Mucosa of descending colon (tissue), 3 donors: ENCODE measurements at regions not wholly inside any gene's neighbourhood (a gene's known extent, or its start where the extent isn't known, plus 50 kb on each side); places are given as distances from the start of the nearest gene placed in this dataset.

Source experiments
- ATAC-seq: fragments of 200-7000 bp; cut with Tn5 transposase; one replicate; pipeline ENCODE4 v1.9.1; 2020; ENCODE audit warnings: mild to moderate bottlenecking, moderate library complexity
- DNase-seq, 3 donors: peaks; one replicate each; pipeline ENCODE4 v3.0.0-alpha.2; 2020
- H3K36me3 ChIP-seq: fragments of 200-600 bp; one replicate; pipeline ENCODE4 v1.8.0; 2021; ENCODE audit warnings: low read depth, mild to moderate bottlenecking
- H3K4me1 ChIP-seq: fragments of 200-600 bp; one replicate; pipeline ENCODE4 v1.8.0; 2021; ENCODE audit warnings: low read depth, mild to moderate bottlenecking
- H3K4me3 ChIP-seq: fragments of 200-600 bp; one replicate; pipeline ENCODE4 v1.8.0; 2021; ENCODE audit warnings: mild to moderate bottlenecking
- H3K9me3 ChIP-seq: fragments of 200-600 bp; one replicate; pipeline ENCODE4 v1.8.0; 2021; ENCODE audit warnings: mild to moderate bottlenecking
- CTCF ChIP-seq: fragments of 200-600 bp; IDR thresholded peaks from one replicate; pipeline ENCODE4 v1.8.0; 2022; ENCODE audit warnings: antibody characterized with exemption, mild to moderate bottlenecking
- intact Hi-C, 2 donors: fragments of 100-400 bp; cut with DNase I in 1 of 2; cut with micrococcal nuclease in 1 of 2; formaldehyde crosslinking; loops; one replicate each; pipeline versions ENCODE4 v1.11.0 to v1.11.1; 2022; cut with DNase I, micrococcal nuclease
- donor health status: DM: no; HTN: no; CAD: no; lungs with moderate emphysema.
- donor health status: DM: no; HTN: no; CAD: no.
- donor health status: DM: no; HTN: yes; CAD: no.

- peak; percentile 91 for ATAC-seq
- TF ChIP-seq CTCF: no peak
- peaks cover 5% of the 10 kb centered on the region for H3K4me1 ChIP-seq
- H3K4me3 ChIP-seq: no peak overlapping the region
- H3K36me3 ChIP-seq: no peaks in the 10 kb centered on the region
- peak; percentile 73 to 81 (median 76) for DNase-seq
- intact Hi-C loops: no loop called here
- H3K9me3 ChIP-seq: no peaks in the 10 kb centered on the region
These were observed 133.7 kb upstream of the UBE2E1 start for GRCh38 chr3:23671851-23672589.

- Histone ChIP-seq H3K9me3 (no peaks in the 10 kb centered on the region), H3K4me3 (no peak overlapping the region), H3K36me3 (no peaks in the 10 kb centered on the region), H3K4me1 (peaks cover 5% of the 10 kb centered on the region)
- DNase-seq (no peak), ATAC-seq (no peak)
- intact Hi-C loops: no loop called here
- no peak for TF ChIP-seq CTCF
These were observed 133.1 kb upstream of the UBE2E1 start for GRCh38 chr3:23672628-23673027.

GRCh38 chr3:23675010-23675409 is 130.7 kb upstream of the UBE2E1 start:
- no peak for DNase-seq
- intact Hi-C loops: no loop called here
- ATAC-seq: no peak

GRCh38 chr3:23676093-23676492 is 129.7 kb upstream of the UBE2E1 start:
- intact Hi-C loops: no loop called here
- ATAC-seq: no peak

More at GRCh38 chr3:23675010-23675409, 130.7 kb upstream of the UBE2E1 start:
- TF ChIP-seq CTCF: no peak
- Histone ChIP-seq H3K9me3 (no peaks in the 10 kb centered on the region), H3K36me3 (no peaks in the 10 kb centered on the region), H3K4me3 (no peak overlapping the region), H3K4me1 (peaks cover 5% of the 10 kb centered on the region)

GRCh38 chr3:23682646-23683045 is 123.1 kb upstream of the UBE2E1 start:
- H3K4me1 ChIP-seq: peaks cover 10% of the 10 kb centered on the region
- intact Hi-C loops: no loop called here
- no peak for TF ChIP-seq CTCF
- DNase-seq (no peak), ATAC-seq (no peak)
- no peak overlapping the region for H3K4me3 ChIP-seq
- H3K9me3 ChIP-seq: no peaks in the 10 kb centered on the region
- H3K36me3 ChIP-seq: no peaks in the 10 kb centered on the region

More at GRCh38 chr3:23676093-23676492, 129.7 kb upstream of the UBE2E1 start:
- Histone ChIP-seq H3K9me3 (no peaks in the 10 kb centered on the region), H3K4me1 (peaks cover 5% of the 10 kb centered on the region), H3K36me3 (no peaks in the 10 kb centered on the region), H3K4me3 (no peak overlapping the region)
- no peak for TF ChIP-seq CTCF
- no peak for DNase-seq
